Bronchial epithelial cell (primary cell): ENCODE measurements at regions not wholly inside any gene's neighbourhood (a gene's known extent, or its start where the extent isn't known, plus 50 kb on each side); places are given as distances from the start of the nearest gene placed in this dataset.

Experiments used
- DNase-seq: peaks from one replicate; pipeline ENCODE4 v3.0.0-alpha.2; 2010; ENCODE audit warnings: low read depth
- FAIRE-seq: peaks from 2 replicates; lab custom pipeline; 2011; peaks lifted over from hg19 to GRCh38; lab: Jason Lieb, UNC
- H3K27me3 ChIP-seq: 2 replicates; pipeline ENCODE4 v1.5.1; 2011; ENCODE audit warnings: low read length; ENCODE audit not compliant: control insufficient read depth, insufficient read depth
- H3K36me3 ChIP-seq: 2 replicates; pipeline ENCODE4 v1.5.1; 2011; ENCODE audit warnings: low read length; ENCODE audit not compliant: control insufficient read depth, insufficient read depth
- H3K4me3 ChIP-seq: 2 replicates; pipeline ENCODE4 v1.5.1; 2011; ENCODE audit warnings: mild to moderate bottlenecking, low read depth, low read length, control low read depth
- CTCF ChIP-seq: IDR thresholded peaks from 2 replicates; pipeline ENCODE4 v1.5.1; 2011; ENCODE audit warnings: mild to moderate bottlenecking, moderate library complexity, low read length, control low read depth, inconsistent platforms; ENCODE audit not compliant: insufficient read depth, severe bottlenecking

GRCh38 chr5:82991678-82992323 lies 85.4 kb downstream of the TMEM167A start:
- Histone ChIP-seq H3K4me3 (no peak overlapping the region), H3K36me3 (no peaks in the 10 kb centered on the region), H3K27me3 (no peaks in the 10 kb centered on the region)
- no peak for TF ChIP-seq CTCF
- FAIRE-seq (no peak), DNase-seq (peak; percentile 90)

- FAIRE-seq = no peak
- Histone ChIP-seq H3K36me3 (no peaks in the 10 kb centered on the region), H3K27me3 (no peaks in the 10 kb centered on the region), H3K4me3 (no peak overlapping the region)
- TF ChIP-seq CTCF = no peak
- DNase-seq = no peak
Measured at GRCh38 chr5:82991059-82991458, 86.1 kb downstream of the TMEM167A start.

DNA sequence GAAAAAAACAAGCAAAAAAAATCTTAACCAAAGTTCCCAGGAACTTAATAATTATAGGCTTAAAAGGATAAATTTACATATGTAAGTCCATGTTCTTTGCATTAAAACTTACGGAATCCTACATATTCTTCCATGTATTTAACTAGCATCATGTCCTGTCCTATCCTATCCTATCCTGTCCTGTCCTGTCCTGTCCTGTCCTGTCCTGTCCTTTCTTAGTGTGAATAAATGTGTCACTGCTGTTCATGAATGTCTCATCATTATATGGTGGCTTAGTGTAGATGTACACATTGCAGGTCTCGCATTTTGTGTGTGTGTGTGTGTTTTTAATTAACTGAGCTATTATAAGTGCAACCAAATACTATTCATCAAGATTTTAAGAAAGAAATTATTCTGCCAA lies 90.0 kb downstream of the TMEM167A start:
- no peak for FAIRE-seq
- no peak for TF ChIP-seq CTCF
- Histone ChIP-seq H3K27me3 (no peaks in the 10 kb centered on the region), H3K36me3 (no peaks in the 10 kb centered on the region), H3K4me3 (no peak overlapping the region)
- DNase-seq = peak; percentile 84

GRCh38 chr5:82986404-82986803 lies 90.8 kb downstream of the TMEM167A start:
- FAIRE-seq (no peak), DNase-seq (no peak)
- Histone ChIP-seq H3K4me3 (no peak overlapping the region), H3K27me3 (no peaks in the 10 kb centered on the region), H3K36me3 (no peaks in the 10 kb centered on the region)
- TF ChIP-seq CTCF = no peak

GRCh38 chr5:82985763-82986162 lies 91.4 kb downstream of the TMEM167A start:
- DNase-seq = no peak
- no peak for TF ChIP-seq CTCF
- H3K36me3 ChIP-seq = no peaks in the 10 kb centered on the region
- no peak for FAIRE-seq
- H3K27me3 ChIP-seq = no peaks in the 10 kb centered on the region
- H3K4me3 ChIP-seq = no peak overlapping the region
